SK-N-MC (cell line): ENCODE measurements at regions not wholly inside any gene's neighbourhood (a gene's known extent, or its start where the extent isn't known, plus 50 kb on each side); places are given as distances from the start of the nearest gene placed in this dataset.

Source experiments
- EZH2 ChIP-seq: fragments of 200-600 bp; sonication (generic); IDR thresholded peaks from one replicate; pipeline ENCODE4 v1.6.1; 2017; ENCODE audit warnings: antibody characterized with exemption
- POLR2AphosphoS5 ChIP-seq: IDR thresholded peaks from 2 replicates; pipeline ENCODE4 v1.6.1; 2012; ENCODE audit warnings: mild to moderate bottlenecking, low read depth, low read length, borderline replicate concordance

DNA sequence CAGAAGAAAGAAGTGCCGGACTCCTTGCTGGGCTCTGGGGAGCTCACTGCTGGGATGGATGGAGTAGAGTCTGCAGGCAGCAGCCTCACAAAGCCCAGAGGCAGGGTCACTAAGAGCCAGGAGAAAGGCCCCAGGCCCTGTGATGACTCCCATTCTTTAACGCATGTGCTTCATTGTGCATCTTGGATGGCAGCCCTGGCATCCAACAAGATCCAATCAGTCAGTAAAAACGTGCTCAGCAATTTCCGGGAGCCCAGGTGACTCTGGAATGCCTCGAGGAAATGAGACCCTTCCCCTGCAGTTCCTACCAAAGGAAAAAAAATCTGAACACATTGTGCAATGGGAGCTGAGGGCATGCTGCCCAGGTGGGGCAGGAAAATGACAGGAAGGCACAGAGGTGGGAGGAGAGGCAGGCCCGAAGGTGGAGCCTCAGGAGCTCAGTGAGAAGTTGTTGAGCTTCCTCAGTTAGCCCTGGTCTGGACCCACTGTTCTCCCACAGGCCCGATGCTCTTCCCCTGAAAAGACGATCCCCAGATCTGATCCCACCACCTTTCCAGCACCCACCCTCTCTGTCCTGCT is 60.7 kb upstream of the TMEM72 start:
- no peak for TF ChIP-seq POLR2AphosphoS5
- no peak for TF ChIP-seq EZH2
